HG03097 (cell line): ENCODE measurements at regions not wholly inside any gene's neighbourhood (a gene's known extent, or its start where the extent isn't known, plus 50 kb on each side); places are given as distances from the start of the nearest gene placed in this dataset.

Experiments used
- ATAC-seq: cut with Tn5 transposase; IDR thresholded peaks from one replicate; pipeline ENCODE4 v1.9.1; 2021; ENCODE audit not compliant: unreplicated experiment, low FRiP score

- no peak for ATAC-seq
These were observed 56.0 kb upstream of the OR5AK2 start for GRCh38 chr11:56932572-56933220.

GRCh38 chr11:56923116-56923515, 65.6 kb upstream of the OR5AK2 start:
- no peak for ATAC-seq

GRCh38 chr11:56922421-56922820, 66.3 kb upstream of the OR5AK2 start:
- ATAC-seq = no peak

- no peak for ATAC-seq
These were observed 70.9 kb upstream of the OR5AK2 start for GRCh38 chr11:56917708-56918400.

GRCh38 chr11:56916587-56916986, 72.1 kb upstream of the OR5AK2 start:
- ATAC-seq = no peak

GRCh38 chr11:56916162-56916561, 72.6 kb upstream of the OR5AK2 start:
- no peak for ATAC-seq

- no peak for ATAC-seq
These were observed 77.4 kb upstream of the OR5AK2 start for GRCh38 chr11:56911312-56911711.

GRCh38 chr11:56910785-56911184, 77.9 kb upstream of the OR5AK2 start:
- no peak for ATAC-seq

- no peak for ATAC-seq
These were observed 78.5 kb upstream of the OR5AK2 start for GRCh38 chr11:56910046-56910773.

- no peak for ATAC-seq
These were observed 79.2 kb upstream of the OR5AK2 start for GRCh38 chr11:56909563-56909962.

- ATAC-seq = no peak
These were observed 79.6 kb upstream of the OR5AK2 start for GRCh38 chr11:56909080-56909479.

GRCh38 chr11:56906683-56907148, 82.0 kb upstream of the OR5AK2 start:
- no peak for ATAC-seq

GRCh38 chr11:56905936-56906335, 82.8 kb upstream of the OR5AK2 start:
- ATAC-seq = no peak

- ATAC-seq = no peak
These were observed 83.3 kb upstream of the OR5AK2 start for GRCh38 chr11:56905442-56905841.

- ATAC-seq = no peak
These were observed 89.9 kb upstream of the OR5AK2 start for GRCh38 chr11:56898856-56899255.

GRCh38 chr11:56890584-56891305, 98.0 kb upstream of the OR5AK2 start:
- no peak for ATAC-seq

- ATAC-seq = no peak
These were observed 98.7 kb upstream of the OR5AK2 start for GRCh38 chr11:56889986-56890385.

GRCh38 chr11:56887940-56888339, 100.8 kb upstream of the OR5AK2 start:
- no peak for ATAC-seq

GRCh38 chr11:56886455-56886854, 102.3 kb upstream of the OR5AK2 start:
- ATAC-seq = no peak

GRCh38 chr11:56885854-56886253, 102.9 kb upstream of the OR5AK2 start:
- ATAC-seq = no peak

GRCh38 chr11:56885177-56885576, 103.5 kb upstream of the OR5AK2 start:
- no peak for ATAC-seq
